GM19240 (cell line): ENCODE measurements at regions not wholly inside any gene's neighbourhood (a gene's known extent, or its start where the extent isn't known, plus 50 kb on each side); places are given as distances from the start of the nearest gene placed in this dataset.
"Not testable (repeated sequence)": the region's sequence is repeated elsewhere in the genome, so short reads cannot be mapped to it uniquely, and the experiment has no call there.

Source experiments
- DNase-seq: peaks from one replicate; pipeline ENCODE4 v3.0.0; 2011; ENCODE audit warnings: low spot score; ENCODE audit not compliant: insufficient read length

GRCh38 chr3:16768014-16768413, 116.7 kb upstream of the PLCL2 start:
- DNase-seq, result no peak

- no peak for DNase-seq
Observed at GRCh38 chr3:16768956-16769355, 115.8 kb upstream of the PLCL2 start.

GRCh38 chr3:16769525-16769924, 115.2 kb upstream of the PLCL2 start:
- DNase-seq, result no peak

GRCh38 chr3:16770021-16770420, 114.7 kb upstream of the PLCL2 start:
- DNase-seq, result no peak

GRCh38 chr3:16770792-16771191, 114.0 kb upstream of the PLCL2 start:
- no peak for DNase-seq

- DNase-seq, result not testable (repeated sequence)
Observed at GRCh38 chr3:16773594-16773993, 111.2 kb upstream of the PLCL2 start.

- DNase-seq, result not testable (repeated sequence)
Observed at GRCh38 chr3:16774536-16774935, 110.2 kb upstream of the PLCL2 start.

- no peak for DNase-seq
Observed at GRCh38 chr3:16784973-16785372, 99.8 kb upstream of the PLCL2 start.

GRCh38 chr3:16785465-16785864, 99.3 kb upstream of the PLCL2 start:
- DNase-seq, result no peak

- no peak for DNase-seq
Observed at GRCh38 chr3:16788440-16789056, 96.2 kb upstream of the PLCL2 start.

- DNase-seq, result no peak
Observed at GRCh38 chr3:16789344-16790120, 95.2 kb upstream of the PLCL2 start.

- no peak for DNase-seq
Observed at GRCh38 chr3:16790432-16791400, 94.0 kb upstream of the PLCL2 start.

- DNase-seq, result no peak
Observed at GRCh38 chr3:16793321-16793720, 91.4 kb upstream of the PLCL2 start.

GRCh38 chr3:16794257-16794656, 90.5 kb upstream of the PLCL2 start:
- no peak for DNase-seq

- DNase-seq, result no peak
Observed at GRCh38 chr3:16795581-16795980, 89.2 kb upstream of the PLCL2 start.

- DNase-seq, result no peak
Observed at GRCh38 chr3:16797831-16798230, 86.9 kb upstream of the PLCL2 start.

- DNase-seq, result no peak
Observed at GRCh38 chr3:16798738-16799137, 86.0 kb upstream of the PLCL2 start.

GRCh38 chr3:16800361-16800760, 84.4 kb upstream of the PLCL2 start:
- DNase-seq, result no peak

GRCh38 chr3:16801223-16801622, 83.5 kb upstream of the PLCL2 start:
- DNase-seq, result no peak

- DNase-seq, result no peak
Observed at GRCh38 chr3:16801698-16802097, 83.1 kb upstream of the PLCL2 start.

GRCh38 chr3:16802389-16802788, 82.4 kb upstream of the PLCL2 start:
- DNase-seq, result no peak

- DNase-seq, result no peak
Observed at GRCh38 chr3:16803019-16803418, 81.7 kb upstream of the PLCL2 start.
